ENCODE measurements at regions not wholly inside any gene's neighbourhood (a gene's known extent, or its start where the extent isn't known, plus 50 kb on each side); places are given as distances from the start of the nearest gene placed in this dataset.
"Not testable (repeated sequence)": the region's sequence is repeated elsewhere in the genome, so short reads cannot be mapped to it uniquely, and the experiment has no call there.

- no peak for DNase-seq
Observed at GRCh38 chr2:194915485-194915884, 741.5 kb upstream of the SLC39A10 start.

DNA sequence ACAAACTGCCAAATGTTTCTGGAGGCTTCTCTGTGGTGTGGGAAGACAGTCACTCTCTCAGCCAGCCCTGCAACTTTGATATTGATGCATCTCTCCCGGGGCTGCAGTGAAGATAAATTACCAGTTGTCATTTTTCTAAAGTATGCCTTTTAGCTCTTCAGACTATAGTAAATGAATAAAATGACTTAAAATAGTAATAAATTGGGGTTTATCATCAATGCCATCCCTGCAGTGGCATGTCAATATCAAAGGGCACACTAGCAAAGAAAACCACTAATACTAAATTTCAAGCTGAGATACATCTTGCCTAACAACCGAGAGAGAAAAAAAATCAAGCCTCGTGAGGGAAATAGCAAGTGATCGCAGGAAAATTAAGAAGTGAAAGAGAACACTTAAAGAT is 749.5 kb upstream of the SLC39A10 start:
- no peak for DNase-seq

DNA sequence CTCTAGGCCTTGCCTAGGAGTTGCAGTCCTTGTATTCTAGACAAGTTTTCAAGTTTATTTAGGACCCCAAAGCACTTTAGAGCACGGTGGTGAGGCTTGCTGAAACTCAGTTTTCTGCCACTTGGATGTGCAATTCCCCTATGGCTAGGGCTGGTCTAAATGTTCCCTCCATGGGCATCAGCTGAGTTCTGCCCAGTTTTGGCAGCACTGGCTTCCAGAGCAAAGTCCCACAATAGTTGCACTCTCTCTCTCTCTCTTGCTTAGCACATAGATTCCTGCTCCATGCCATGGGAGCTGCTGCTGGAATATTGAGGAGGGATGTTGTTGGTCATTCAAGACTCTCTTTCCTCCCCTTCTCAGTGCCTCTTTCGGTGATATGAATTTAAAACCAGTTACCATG is 760.2 kb upstream of the SLC39A10 start:
- DNase-seq, result no peak

DNA sequence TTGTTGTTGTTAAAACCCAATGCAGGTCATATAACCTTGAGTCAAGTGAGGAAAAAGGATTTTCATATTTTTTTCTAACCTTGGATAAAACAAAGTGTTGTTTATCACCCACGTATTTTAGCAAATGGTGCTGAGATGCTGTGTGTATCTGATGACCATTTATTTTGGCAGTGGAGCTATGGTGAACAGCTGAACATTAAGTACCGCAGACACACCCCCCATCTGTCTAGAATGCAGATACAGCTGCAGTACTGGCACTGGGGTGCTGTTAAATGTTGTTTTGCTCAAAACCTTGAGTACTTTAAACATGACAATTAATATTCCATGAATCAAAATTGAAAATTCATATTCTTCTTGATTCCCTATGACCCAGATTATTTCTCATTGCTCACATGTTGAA is 773.3 kb upstream of the SLC39A10 start:
- no peak for DNase-seq

DNA sequence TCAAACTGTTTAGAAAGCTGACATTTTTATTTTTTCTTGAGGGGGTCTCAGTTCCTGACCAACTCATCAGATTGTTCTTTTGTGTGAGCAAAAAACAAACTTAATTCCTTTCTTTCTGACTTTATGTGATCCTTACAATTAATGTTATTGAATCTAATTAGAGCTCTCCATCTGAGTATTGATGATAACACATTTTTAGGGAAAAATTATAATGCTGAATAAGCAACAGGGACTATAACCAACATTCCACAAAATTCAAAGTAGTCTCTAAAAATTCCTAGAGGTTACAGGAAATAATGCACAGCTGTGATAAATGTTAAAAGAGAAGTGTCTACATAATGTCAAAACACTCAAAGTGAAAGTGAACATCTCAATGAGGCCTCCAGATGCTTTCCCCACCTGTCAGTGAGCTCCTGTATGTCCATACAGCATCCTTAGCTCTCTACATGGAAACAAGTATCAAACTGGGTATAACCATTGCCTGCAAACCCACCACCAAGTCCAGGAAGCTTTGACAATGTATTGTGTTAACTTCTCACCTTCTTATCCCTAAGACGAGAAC is 786.0 kb upstream of the SLC39A10 start:
- DNase-seq, result no peak

GRCh38 chr2:194867328-194867727 is 789.7 kb upstream of the SLC39A10 start:
- DNase-seq, result no peak

- DNase-seq, result no peak
Observed at GRCh38 chr2:194854941-194855340, 802.1 kb upstream of the SLC39A10 start.

DNA sequence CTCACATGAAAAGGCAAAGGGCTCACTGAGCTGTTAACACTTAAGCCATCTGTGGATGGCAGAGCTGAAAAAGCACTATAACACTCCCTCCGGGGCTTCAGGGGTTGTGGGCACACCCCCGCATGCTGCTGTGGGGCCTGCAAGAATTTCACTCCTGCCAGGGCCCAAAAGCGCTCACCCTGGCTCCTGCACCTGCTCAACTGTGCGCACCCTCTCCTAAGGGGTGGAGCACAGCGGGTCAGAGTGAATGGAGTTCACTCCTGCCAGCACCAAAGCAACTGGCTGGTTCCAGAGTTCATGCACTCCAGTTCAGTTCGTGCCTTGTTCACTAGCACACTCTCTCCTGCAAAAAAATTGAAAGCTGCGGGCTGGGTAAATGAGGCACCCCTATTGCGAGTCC is 814.2 kb upstream of the SLC39A10 start:
- DNase-seq, result no peak

GRCh38 chr2:194834371-194834770 is 822.7 kb upstream of the SLC39A10 start:
- not testable (repeated sequence) for DNase-seq

- no peak for DNase-seq
Observed at GRCh38 chr2:194826241-194826640, 830.8 kb upstream of the SLC39A10 start.

DNA sequence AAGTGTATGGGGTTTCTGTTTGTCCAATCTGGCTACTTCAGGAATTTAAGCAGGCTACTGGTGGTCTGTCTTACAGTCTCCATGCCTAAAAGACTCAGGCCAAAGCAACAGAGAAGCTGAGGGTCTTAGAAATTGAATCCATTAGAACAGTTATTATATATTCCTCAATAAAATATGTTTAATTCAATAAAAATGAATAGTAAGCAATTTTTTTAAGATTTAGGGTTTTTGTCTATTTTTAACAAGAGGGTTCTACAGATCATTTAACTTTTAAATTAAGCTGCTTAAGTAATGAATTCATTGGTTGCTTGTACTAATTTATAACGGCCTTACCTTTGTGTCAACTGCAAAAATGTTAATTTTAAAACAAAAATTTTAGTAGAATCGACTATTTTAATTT is 832.6 kb upstream of the SLC39A10 start:
- no peak for DNase-seq

DNA sequence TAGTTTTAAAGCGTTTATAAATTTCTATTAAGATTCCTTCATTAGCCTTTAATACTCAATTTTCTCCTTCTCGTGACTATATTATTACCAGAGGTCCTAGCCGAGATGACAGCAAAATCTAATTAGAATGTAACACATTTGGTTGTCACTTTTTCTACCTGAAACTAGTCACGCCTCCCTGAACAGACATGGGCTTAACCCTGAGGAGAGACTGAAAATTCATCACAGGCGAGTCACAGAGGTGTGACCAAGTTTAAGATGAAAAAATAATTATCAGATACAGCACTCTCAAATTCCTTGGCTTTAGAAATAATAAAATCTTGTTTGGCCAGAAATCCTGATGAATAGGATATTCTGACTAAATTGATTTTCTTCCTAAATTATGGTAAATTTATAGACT is 834.4 kb upstream of the SLC39A10 start:
- DNase-seq, result no peak

- no peak for DNase-seq
Observed at GRCh38 chr2:194822097-194822496, 834.9 kb upstream of the SLC39A10 start.

GRCh38 chr2:194819367-194819766 is 837.7 kb upstream of the SLC39A10 start:
- DNase-seq, result no peak

GRCh38 chr2:194815475-194815874 is 841.6 kb upstream of the SLC39A10 start:
- no peak for DNase-seq

GRCh38 chr2:194802589-194802988 is 854.4 kb upstream of the SLC39A10 start:
- DNase-seq, result no peak

- not testable (repeated sequence) for DNase-seq
Observed at GRCh38 chr2:194787071-194787470, 870.0 kb upstream of the SLC39A10 start.

- not testable (repeated sequence) for DNase-seq
Observed at GRCh38 chr2:194771394-194771793, 885.6 kb upstream of the SLC39A10 start.

GRCh38 chr2:194769030-194769429 is 888.0 kb upstream of the SLC39A10 start:
- no peak for DNase-seq

DNA sequence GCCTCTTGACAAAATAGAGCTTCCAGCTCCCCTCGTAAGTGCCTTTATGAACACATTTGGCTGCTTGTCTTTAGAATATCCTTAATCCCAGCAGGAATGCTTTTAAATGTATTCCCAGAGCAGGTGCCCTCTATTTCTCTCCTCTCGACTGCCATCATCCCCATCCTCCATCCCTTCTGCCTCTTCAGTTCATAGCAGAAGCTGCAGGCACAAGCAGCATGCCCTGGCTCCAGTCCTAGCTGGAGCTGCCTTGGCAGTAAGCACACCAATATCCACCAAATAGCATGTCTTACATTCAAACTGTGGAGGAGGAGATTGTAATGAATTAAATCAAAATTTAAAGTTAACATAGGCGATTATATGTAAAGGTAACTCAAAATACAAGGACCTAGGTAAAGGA is 891.3 kb upstream of the SLC39A10 start:
- DNase-seq, result no peak

DNA sequence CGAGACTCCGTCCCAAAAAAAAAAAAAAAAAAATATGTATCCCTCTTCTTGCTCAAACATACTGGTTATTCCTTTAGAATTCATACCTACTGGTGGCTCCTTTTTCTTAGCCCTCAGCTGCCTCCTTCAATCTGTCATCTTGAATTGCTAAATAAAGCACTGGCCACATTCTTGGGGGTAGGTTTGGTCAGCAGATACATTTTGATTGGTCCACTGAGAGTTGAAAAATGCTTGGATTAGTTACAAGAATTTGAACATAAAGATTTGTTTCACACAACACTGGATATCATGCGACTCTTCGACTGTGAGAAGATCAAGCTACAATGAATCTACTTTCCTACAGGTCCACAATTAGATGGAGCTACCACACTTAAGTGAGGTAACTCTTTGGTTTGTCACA is 906.1 kb upstream of the SLC39A10 start:
- DNase-seq, result no peak

DNA sequence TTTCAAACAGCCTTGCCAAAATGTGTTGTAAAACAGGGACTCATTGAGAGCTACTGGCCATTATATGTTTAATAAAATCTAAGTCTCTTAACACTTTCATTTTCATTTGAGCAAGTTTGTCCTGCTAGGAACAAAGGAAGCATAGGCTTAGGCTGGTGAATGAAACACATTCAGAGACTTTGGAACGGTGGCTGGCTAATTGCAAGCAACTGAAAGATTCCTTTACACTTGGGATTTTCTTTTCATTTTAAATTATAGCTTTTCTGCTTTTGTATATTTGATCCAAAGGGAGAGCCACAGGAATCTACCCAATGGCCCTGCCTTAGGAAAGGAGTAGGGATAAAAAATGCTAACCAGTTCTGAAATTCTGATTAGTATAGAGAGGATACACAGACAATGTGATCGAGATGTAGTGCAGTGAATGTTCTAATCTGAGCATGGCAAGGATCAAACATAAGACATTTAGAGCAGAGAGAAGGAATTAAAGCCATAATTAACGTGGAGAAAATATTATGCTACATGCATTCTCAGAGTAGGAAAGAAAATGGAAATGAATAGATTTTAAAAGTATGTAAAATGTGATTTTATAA is 911.4 kb upstream of the SLC39A10 start:
- DNase-seq, result no peak

GRCh38 chr2:194742706-194743105 is 914.3 kb upstream of the SLC39A10 start:
- DNase-seq, result no peak

- no peak for DNase-seq
Observed at GRCh38 chr2:194739217-194739616, 917.8 kb upstream of the SLC39A10 start.

GRCh38 chr2:194735837-194736542 is 921.0 kb upstream of the SLC39A10 start:
- no peak for DNase-seq

All from effector CD4-positive, alpha-beta T cell (primary cell).